ENCODE measurements at regions not wholly inside any gene's neighbourhood (a gene's known extent, or its start where the extent isn't known, plus 50 kb on each side); places are given as distances from the start of the nearest gene placed in this dataset.
"Not testable (repeated sequence)": the region's sequence is repeated elsewhere in the genome, so short reads cannot be mapped to it uniquely, and the experiment has no call there.

DNA sequence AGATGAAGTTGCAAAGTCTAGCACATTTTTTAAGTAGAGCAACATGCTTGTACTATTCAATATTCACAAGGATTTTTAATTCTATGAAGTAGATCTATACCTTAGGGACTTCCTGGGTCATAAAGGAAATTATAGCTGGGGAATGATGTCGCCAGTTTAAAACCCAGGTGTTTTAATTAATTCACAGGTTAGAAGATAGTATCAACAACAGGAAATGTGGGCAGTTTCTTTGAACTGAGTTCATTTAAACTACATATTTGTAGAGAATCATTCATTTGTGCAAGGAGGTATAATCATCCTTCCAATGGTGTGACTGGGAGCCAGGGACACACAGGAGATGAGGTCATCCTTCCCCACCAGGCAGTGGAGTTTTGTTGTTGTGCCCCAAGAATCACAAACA, 181.3 kb upstream of the KLF3 start:
- DNase-seq (ENCODE audit: low spot score), result no peak

DNA sequence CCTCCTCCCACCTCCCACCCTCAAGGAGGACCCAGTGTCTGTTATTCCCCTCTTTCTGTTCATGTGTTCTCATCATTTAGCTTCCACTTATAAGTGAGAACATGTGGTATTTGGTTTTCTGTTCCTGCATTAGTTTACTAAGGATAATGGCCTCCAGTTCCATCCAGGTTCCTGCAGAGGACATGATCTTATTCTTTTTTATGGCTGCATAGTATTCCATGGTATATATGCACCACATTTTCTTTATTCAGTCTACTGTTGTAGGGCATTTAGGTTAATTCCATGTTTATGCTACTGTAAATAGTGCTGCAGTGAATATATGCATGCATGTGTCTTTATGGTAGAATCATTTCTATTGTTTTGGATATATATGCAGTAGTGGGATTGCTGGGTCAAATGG, 180.4 kb upstream of the KLF3 start:
- not testable (repeated sequence) for DNase-seq (ENCODE audit: low spot score)

DNA sequence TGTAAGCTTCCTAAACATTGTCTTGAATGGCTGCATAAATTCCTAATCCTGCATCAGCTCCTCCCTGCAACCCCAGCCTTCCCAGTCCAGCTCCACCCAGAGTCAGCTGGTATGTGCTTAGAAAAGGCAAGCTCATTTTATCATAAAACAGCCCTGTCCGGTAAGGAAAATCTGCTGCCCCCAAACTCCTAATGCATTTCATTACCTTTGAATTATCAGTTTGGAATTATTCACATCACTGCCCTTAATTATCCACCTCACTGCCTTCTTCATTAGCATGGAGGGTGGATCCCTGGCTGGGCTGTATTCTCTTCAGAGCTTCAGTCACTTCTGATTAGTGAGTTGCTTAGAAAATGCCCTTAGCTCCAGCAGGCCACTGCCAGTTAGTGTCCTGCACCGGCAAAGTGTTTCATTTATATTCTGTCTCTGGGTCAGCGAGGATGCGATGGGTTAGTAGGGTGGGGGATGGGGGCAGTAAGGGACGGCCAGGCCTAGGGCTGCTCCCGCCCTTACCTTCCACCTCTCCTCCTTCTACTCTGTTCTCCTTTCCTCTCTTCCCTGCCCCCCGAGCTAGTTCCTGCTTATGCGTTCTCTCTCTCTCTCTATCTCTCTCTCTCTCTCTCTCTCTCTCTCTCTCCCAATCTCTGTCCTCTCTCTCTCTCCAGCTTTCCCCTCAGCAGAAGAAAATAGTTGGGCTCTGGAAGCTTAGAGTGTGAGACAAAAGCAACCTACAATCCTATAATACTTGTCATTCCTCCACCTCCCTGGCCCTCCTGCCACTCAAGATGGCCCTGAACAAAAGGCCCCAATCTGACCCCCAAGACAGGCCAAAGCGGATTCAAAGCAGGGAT, 174.8 kb upstream of the KLF3 start:
- DNase-seq (ENCODE audit: low spot score), result no peak

DNA sequence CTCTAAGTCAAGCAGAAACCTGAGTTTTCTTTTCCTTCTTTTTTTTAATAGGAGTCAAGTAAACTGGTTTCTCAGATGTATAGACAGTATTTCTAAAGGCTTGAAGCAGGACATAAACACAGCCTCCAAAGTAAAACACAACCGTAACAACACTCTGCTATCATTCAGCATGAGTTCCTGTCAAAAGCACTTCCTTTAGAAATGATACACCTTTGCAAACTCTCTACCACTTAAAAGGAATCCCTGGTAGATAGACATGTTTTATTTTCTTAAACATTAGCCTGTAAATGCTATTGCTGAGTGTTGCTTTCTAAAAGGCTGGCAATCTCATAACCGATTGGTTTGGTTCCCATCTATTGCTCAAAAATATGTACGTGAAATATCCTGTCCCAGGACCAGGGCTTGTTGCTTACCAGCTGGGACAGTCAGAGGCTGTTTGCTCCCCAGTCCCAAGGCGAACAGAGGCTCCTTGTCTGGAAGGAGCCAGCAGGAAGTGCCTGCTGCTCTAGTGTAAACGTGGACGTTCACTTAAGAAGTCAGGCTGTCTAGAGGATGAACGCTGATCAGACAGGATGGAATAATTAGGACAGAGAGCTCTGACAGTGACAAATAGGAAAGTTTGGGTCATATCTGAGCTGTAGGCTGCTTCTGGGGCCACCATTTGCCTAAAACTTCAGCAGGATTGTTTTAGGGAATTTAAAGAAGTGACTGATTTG, 173.9 kb upstream of the KLF3 start:
- DNase-seq (ENCODE audit: low spot score), result no peak

DNA sequence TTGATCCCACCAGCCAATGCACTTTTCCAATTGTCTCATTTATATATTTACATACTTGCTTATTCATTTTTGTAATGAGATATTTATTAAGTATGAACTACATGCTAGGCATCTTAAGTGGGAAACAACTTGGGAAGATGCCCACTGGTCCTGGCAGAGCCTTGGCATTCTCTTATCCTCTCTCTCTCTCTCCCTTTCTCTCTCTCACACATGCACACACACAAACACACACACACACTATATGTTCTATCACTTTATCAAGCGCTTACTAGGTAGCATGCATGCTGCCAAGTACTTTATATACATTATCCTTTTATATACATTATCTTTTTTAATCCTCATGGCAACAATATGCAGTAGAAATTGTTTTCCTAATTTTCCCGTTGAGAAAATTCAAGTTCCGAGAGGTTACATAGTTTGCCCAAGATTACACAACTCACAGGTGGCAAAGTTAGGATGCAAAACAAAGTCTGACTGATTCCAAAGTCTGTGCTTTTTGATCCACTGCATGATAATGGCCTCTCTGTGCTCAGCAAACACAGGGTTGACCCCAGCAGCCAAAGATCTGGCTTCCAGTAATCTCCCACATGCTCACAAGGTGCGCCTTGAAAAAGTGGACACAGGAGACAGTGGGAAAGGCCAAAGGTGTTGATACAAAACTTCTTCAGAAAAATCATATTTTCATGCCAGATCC, 173.1 kb upstream of the KLF3 start:
- no peak for DNase-seq (ENCODE audit: low spot score)

DNA sequence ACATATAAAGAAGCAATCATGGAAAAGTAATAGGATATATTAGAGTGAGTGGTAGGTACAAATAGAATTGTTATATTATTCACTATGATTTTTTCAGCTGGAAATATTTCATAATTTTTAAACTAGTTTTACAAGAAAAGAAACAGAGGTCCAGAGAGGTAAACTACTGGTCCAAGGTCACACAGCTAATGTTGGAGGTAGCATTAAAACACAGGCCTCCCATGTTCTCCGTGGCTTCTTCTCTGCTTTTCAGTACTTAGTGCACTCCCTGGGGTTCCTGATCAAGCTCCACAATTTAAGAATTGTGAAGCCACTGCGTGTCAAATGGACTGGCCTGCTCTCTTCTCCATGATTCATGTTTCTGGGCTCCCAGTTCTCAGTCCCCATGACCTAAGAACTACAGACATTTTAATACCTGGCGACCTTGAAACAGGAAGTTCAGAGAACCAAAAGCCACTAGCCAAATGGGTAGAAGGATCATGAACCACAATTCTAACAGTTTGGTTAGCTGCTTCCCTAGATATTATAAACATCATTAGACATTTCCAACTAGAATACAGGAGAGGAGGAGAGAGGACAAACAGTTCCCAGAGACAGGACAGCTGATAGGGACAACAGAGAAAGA, 172.0 kb upstream of the KLF3 start:
- no peak for DNase-seq (ENCODE audit: low spot score)

DNA sequence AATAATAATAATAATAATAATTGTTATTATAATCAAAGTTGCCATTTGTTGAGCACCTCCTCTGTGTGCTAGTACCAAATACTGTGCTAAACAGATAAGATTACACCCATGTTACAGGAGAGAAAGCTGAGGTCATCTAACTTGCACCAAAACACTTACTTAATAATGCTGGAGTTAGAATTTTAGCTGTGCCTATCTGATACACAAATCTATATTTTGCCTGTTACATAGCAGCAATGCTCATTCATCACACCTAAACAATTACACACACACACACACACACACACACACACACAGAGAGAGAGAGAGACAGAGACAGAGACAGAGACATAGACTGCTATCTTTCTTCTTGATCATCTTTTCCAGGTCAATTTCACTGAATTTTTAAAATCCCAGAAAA, 170.9 kb upstream of the KLF3 start:
- no peak for DNase-seq (ENCODE audit: low spot score)

DNA sequence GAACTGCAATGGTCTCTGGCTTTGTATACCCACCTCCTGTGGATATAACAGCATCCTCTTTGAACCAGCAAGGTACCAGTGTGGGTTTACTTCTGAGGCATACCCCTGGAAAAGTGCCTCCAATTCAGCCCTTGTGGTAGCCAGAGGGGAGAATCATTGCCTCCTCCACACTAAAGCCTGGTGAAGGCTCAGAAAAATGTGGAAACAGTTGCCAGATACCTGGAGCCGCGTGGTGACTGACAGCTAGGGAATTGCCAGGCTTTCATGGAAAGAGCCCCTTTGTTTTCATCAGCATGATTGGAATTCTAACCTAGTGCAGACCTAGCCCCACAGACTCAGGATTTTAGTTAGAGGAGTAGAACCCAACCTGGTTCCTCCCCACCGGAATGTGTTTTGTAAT, 168.6 kb upstream of the KLF3 start:
- no peak for DNase-seq (ENCODE audit: low spot score)

DNA sequence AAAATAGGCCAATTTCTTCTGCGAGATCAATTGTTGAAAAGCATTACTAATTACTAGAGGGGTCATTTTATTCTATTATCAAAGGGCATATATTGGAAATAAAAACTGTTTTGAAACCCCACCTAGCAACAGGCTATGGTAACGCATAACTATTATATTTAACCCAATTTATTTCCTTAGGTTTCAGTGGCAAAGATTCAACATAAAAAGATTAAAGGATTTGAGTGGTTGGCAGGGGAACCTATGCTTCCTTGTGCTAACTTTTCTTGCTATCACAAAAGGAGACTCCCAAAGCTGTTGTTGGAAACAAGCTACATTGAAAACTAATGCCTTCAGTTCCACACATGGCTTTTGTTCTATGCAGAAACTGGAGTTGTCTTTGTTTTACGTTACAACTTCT, 166.9 kb upstream of the KLF3 start:
- no peak for DNase-seq (ENCODE audit: low spot score)

DNA sequence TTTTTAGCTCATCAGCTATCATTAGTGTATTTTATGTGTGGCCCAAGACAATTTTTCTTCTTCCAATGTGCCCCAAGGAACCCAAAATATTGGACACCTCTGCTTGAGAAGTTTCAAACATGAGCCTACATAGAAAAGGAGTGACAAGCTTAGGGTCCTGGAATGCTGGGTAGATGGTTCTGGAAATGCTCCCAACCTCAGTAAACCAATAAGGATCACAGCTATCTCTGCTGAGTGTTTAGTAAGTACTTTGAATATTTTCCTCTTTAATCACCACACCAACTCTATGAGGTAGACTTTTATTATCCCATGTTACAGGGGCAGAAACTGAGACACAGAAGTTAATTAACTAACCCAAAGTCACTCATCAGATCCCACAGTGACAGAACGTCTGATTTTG, 164.9 kb upstream of the KLF3 start:
- no peak for DNase-seq (ENCODE audit: low spot score)

DNA sequence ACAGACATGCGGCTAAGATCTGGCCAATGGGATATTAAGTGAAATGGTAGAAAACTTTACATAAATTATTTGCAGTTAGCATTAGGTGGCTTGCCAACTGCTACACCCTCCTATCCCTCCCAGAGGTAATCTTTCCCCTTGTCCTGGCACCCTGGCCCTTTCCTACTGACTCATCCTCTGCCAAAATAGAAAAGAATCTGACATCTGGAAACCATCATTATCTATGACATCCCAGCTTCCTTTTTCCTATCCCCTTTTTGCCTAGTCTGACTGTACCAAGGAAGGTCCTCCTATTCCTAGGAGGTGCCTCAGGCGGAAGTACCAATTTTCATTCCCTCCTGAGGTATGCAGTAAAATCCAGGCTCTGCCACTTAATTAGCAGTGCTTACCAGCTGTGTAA, 163.6 kb upstream of the KLF3 start:
- no peak for DNase-seq (ENCODE audit: low spot score)

DNA sequence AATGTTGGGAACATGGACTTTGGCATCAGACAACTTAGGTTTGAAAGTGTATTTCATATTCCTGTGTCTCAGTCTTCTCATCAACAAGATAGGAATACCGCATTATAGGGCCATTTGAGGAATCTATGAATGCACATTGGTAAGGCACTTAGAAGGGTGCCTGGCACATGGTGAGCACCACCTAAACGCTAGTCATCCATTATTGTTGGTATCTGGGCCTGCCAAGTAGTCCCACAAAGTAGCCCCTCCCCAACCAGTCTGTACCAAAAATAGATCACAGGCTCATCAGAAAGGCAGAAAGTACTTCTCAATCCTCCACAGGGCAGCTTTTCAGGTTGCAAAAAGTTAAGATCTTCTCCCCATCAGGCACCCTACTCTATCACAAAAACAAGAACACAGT, 162.3 kb upstream of the KLF3 start:
- no peak for DNase-seq (ENCODE audit: low spot score)

DNA sequence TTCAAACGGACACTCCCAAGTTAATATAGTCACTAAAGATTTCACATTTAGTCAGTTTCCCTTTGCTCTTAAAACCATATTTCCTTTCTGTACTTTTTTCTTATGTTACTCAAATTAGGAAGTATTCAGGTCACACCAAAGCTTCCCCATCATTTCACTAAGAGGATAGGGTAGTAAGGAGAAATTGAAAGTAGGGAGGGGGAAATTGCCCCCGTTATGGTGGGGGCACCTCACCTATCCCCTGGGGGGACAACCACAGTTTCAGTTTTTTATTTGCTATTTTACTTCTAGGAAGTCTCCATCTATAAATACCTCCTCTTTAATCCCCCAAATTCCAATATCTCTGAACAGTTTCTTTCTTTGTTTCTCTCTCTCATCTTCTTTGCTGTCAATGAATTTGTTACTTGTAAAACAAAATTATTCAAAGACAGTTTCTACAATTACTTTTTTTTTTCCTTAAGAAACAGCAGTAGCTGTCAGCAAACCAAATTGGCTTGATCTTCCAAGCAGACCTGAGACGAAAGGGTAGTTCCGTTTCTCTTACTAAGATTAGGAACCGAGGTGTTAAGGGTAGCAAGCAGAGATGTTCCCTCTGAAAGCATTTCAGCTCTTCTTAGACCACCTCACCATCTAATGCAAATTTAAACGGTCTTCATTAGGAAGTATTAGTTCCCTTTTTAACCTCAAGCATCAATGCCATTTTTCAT, 160.2 kb upstream of the KLF3 start:
- peak; percentile 66 for DNase-seq (ENCODE audit: low spot score)

DNA sequence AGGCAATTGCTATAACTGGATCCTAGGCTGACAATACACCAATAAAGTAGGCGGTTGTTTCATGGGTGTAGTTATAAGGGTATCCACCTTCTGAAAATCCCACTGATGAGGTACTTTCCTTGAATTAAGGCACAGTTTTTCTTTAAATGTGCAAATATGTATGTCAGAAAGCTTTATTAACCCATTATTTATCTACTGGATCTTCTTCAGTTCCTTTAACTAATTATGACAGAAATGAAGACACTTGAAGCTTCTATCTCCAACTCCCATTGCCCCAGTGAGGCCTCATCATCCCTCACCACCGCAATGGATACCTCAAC, 159.6 kb upstream of the KLF3 start:
- no peak for DNase-seq (ENCODE audit: low spot score)

DNA sequence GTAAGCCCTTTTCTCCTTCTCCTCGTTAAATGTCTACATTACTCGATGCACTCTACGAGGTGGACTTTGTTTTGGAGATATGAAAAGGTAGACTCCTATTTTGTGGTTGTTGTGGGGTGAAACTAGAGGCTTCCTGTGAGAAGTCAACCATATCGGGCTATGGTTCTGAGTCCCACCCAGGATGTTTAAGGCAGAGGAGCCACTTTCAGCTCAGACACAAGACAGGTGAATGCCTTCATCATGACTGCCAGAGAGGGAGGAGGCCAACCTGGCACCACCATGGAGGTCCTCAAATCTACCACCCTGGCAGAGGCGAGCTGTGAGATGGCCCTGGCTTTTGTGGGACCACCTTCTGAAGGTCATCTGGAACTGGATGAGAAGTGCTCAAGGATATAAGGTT, 154.4 kb upstream of the KLF3 start:
- DNase-seq (ENCODE audit: low spot score), result no peak

DNA sequence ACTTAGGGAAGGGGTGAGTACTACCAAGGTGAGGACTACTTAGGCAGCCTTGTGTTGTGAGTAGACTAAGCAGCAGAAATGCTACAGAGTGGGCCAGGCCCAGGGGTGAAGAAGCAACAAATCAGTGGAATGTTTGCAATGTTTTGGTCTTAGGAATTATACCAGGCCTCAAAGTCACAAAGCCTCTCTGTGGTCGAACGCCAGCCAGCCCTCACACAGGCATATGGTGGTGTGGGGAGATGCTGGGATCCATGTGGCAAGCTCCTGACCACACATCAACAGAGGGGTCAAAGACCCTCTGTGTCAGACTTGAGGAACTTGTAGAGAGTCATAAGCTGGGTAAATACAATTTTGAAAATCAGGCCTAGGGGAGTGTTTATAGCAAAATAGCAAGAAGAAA, 153.8 kb upstream of the KLF3 start:
- no peak for DNase-seq (ENCODE audit: low spot score)

DNA sequence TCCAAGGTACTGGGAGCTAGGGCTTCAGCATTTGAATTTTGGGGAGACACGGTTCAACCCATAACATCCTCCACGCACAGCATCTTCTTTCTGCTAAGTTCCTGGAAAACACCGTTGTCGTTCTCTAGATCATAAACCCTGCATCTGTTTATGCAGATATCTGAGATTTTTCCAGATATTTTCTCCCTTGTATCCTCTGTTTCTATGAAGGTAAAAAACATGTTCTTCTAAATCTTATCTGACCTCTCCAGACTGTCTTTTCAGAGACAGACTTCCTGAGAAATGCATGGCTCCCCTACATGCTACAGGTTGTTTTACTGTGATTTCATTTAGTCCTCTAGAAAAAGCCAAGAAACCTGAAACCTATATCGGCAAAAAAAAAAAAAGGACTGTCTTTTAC, 152.3 kb upstream of the KLF3 start:
- no peak for DNase-seq (ENCODE audit: low spot score)

DNA sequence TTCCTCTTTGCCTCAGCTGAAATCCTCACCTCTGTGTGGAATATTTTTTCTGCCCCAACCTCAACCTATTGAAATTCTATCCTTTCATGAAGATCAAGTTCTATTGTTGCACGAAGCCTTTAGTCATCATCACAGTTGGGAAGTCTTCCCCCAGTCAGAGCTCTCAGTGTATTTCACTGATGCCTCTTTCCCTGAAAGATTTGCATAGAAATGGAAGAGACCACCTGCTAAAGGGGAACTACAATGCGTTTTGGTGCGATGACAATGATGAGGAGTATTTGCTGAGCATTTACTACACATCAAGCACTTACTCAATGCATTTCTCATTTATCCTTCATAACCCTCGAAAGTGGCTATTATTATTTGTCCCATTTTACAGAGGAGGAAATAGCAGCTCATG, 151.2 kb upstream of the KLF3 start:
- DNase-seq (ENCODE audit: low spot score), result no peak

DNA sequence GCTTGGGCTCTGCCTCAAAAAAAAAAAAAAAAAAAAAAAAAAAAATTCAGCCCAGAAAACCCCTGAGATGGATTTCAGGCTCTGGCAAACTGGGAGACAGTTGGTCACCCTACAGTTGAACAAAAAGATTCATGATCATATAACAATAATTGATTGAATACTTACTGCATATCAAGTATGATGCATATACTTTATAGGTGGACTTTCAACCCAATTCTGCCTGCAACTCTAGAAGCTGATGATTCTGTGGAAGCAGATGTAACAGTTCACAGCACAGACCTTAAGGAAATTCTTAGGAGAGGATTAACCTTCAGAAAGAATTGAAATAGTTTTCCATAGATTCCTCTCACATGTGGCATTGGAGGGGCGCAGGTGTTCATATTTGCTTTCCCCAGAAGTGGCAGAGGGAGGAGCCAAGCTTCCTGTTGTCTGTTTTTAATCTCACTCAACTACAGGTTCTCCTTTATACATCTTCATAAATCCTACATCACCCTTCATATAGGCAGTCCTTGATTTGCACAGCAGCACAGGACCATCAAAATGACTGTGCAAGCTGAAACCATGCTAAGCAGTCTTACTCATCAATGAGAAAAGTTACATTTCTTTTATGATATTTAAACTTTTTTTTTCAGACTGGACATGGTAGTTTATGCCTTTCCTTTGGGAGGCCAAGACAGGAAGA, 149.4 kb upstream of the KLF3 start:
- DNase-seq (ENCODE audit: low spot score), result no peak

DNA sequence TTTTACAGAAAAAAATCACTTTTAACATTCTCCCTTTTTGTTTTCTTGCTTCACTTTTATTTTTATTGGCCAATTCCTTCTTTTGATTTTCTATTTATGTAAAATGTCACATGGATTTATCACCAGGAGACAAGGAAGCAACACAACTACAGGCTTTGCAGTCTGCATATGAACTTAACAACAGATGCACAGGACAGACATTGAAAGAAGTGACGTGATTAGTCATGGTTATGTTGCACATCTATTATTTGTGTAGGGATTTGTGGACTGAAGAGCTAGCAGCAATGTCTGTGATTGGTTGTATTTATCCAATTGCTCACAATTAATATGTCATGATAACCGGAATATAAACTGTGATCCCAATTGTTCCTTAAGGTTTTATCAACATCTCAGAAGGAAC, 147.8 kb upstream of the KLF3 start:
- no peak for DNase-seq (ENCODE audit: low spot score)

DNA sequence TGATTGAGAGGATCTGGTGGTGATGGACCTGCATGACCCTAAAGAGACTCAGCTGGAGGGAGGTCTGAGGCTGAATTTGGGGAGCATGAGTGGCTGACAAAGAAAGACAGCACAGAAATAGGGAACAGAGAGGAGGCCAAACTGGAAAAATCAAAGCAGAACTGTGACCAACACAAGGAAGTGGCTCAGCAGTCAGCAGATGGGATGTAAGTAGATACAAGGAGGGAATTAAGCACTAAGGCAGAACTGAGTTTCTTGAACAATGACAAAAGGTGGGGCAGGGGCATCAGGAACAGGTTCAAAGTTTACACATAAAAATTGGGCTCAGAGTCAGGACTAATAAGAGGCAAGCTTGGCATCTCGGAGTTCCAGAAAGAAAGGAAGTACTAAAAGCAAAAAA, 144.3 kb upstream of the KLF3 start:
- no peak for DNase-seq (ENCODE audit: low spot score)

DNA sequence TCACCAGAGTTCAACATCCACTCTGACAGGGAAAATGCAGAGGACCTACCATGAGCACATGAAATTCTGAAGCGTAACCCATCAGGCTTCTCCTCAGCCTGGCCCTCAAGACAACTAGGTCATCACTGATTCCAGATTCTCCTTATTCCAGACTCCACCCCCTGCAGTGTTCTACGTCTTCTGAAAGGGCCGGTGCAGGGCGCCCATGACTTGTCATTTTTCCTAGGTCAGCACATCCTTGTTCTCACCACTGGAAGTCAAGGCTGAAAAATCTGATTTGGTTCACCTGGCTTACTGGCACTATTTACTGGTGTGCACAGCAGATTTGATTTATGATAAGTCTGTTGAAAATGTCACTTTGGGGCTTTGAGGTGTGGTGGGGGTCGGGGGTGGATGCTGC, 140.9 kb upstream of the KLF3 start:
- no peak for DNase-seq (ENCODE audit: low spot score)

All from germinal center (tissue), 1 donor.